Glutamatergic neuron (in vitro differentiated cells): ENCODE measurements at regions not wholly inside any gene's neighbourhood (a gene's known extent, or its start where the extent isn't known, plus 50 kb on each side); places are given as distances from the start of the nearest gene placed in this dataset.

ENCODE experiments used
- DNase-seq: peaks from one replicate; pipeline ENCODE4 v3.0.0; 2022
- H3K27ac Mint-ChIP-seq: one replicate; pipeline ENCODE4 v1.8.0; 2020; ENCODE audit warnings: mild to moderate bottlenecking, mixed read lengths, inconsistent platforms; ENCODE audit not compliant: unreplicated experiment
- H3K27me3 Mint-ChIP-seq: one replicate; pipeline ENCODE4 v1.8.0; 2020; ENCODE audit warnings: mild to moderate bottlenecking, moderate library complexity, mixed read lengths, inconsistent platforms; ENCODE audit not compliant: unreplicated experiment
- H3K36me3 Mint-ChIP-seq: one replicate; pipeline ENCODE4 v1.8.0; 2020; ENCODE audit warnings: mild to moderate bottlenecking, mixed read lengths, inconsistent platforms; ENCODE audit not compliant: unreplicated experiment
- H3K4me1 Mint-ChIP-seq: one replicate; pipeline ENCODE4 v1.8.0; 2020; ENCODE audit warnings: mild to moderate bottlenecking, low read depth, mixed read lengths, inconsistent platforms; ENCODE audit not compliant: unreplicated experiment
- H3K4me3 Mint-ChIP-seq: one replicate; pipeline ENCODE4 v1.8.0; 2020; ENCODE audit warnings: mild to moderate bottlenecking, mixed read lengths, inconsistent platforms; ENCODE audit not compliant: unreplicated experiment
- H3K9me3 Mint-ChIP-seq: one replicate; pipeline ENCODE4 v1.8.0; 2020; ENCODE audit warnings: mild to moderate bottlenecking, moderate library complexity, mixed read lengths, inconsistent platforms; ENCODE audit not compliant: unreplicated experiment
- TF ChIP-seq, protein P1 (sequence below): fragments of 200-600 bp; sonication (generic); IDR thresholded peaks from one replicate; pipeline ENCODE4 v1.5.0; 2021; ENCODE audit not compliant: partially characterized antibody, unreplicated experiment

DNA sequence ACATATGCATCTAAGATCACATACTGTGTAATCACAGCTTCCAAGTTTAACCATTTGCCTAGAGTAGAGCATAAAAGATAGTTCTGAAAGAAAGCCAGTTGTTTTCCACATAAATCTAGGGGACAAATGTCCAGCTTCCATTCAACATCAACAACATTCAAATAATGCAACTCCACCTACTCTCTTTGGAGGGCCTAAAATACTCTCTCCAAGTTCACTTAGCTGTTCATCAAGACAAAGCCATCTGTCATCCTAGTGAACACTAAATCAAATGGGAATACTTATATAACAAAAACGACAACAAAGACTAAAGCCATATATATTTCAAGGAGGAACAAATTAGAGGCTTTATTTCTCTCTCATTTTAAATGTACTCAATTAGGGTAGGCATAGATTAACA, 221.5 kb upstream of the CDH2 start:
- Mint-ChIP-seq H3K27ac (no peak overlapping the region), H3K36me3 (no peaks in the 10 kb centered on the region), H3K4me1 (peaks cover 17% of the 10 kb centered on the region), H3K4me3 (no peak overlapping the region), H3K27me3 (no peaks in the 10 kb centered on the region), H3K9me3 (no peaks in the 10 kb centered on the region)
- no peak for DNase-seq
- TF ChIP-seq, protein P1, sequence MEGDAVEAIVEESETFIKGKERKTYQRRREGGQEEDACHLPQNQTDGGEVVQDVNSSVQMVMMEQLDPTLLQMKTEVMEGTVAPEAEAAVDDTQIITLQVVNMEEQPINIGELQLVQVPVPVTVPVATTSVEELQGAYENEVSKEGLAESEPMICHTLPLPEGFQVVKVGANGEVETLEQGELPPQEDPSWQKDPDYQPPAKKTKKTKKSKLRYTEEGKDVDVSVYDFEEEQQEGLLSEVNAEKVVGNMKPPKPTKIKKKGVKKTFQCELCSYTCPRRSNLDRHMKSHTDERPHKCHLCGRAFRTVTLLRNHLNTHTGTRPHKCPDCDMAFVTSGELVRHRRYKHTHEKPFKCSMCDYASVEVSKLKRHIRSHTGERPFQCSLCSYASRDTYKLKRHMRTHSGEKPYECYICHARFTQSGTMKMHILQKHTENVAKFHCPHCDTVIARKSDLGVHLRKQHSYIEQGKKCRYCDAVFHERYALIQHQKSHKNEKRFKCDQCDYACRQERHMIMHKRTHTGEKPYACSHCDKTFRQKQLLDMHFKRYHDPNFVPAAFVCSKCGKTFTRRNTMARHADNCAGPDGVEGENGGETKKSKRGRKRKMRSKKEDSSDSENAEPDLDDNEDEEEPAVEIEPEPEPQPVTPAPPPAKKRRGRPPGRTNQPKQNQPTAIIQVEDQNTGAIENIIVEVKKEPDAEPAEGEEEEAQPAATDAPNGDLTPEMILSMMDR = no peak

DNA sequence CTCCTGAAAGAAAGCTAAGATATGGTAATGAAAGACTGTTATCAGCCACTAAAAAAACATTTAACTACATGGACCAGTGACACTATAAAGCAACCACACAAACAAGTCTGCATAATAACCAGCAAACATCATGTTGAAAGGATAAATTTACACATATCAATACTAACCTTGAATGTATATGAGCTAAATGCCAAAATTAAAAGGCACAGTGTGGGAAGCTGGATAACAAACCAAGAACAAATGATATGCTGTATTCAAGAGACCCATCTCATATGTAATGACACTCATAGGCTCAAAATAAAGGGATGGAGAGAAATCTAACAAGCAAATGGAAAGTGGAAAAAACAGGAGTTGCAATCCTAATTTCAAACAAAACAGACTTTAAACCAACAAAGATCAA, 213.1 kb upstream of the CDH2 start:
- no peak overlapping the region for H3K27ac Mint-ChIP-seq
- peaks cover 3% of the 10 kb centered on the region for H3K27me3 Mint-ChIP-seq
- no peak for DNase-seq
- no peak overlapping the region for H3K4me3 Mint-ChIP-seq
- TF ChIP-seq, protein P1 = no peak
- H3K36me3 Mint-ChIP-seq = peaks cover 12% of the 10 kb centered on the region
- peaks cover 2% of the 10 kb centered on the region for H3K9me3 Mint-ChIP-seq
- no peaks in the 10 kb centered on the region for H3K4me1 Mint-ChIP-seq

DNA sequence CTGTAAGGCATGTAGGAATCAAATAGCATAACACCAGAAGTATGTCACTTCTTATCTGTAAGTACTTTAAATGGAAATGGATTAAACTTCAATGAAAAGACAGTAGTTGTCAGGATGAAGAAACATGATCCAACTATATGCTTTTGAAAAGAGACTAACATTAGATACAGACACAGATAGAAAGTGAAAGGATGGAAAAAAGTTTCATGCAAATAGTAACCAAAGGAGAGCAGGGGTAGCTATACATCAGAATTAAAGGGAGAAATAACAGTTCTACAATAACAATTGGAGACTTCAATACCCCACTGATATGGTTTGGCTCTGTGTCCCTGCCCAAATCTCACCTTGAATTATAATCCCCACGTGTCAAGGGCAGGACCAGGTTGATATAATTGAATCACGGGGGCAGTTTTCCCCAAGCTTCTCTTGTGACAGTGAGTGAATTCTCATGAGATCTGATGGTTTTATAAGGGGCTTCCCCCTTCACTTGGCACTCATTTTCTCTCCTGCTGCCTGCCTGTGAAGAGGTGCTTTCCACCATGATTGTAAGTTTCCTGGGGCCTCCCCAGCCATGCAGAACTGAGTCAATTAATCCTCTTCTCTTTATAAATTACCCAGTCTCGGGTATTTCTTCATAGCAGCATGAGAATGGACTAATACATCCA, 205.4 kb upstream of the CDH2 start:
- H3K9me3 Mint-ChIP-seq = peaks cover 2% of the 10 kb centered on the region
- no peak for DNase-seq
- no peak overlapping the region for H3K27ac Mint-ChIP-seq
- H3K36me3 Mint-ChIP-seq = no peaks in the 10 kb centered on the region
- H3K4me3 Mint-ChIP-seq = no peak overlapping the region
- peaks cover under 1% of the 10 kb centered on the region for H3K27me3 Mint-ChIP-seq
- H3K4me1 Mint-ChIP-seq = no peaks in the 10 kb centered on the region
- TF ChIP-seq, protein P1 = no peak

DNA sequence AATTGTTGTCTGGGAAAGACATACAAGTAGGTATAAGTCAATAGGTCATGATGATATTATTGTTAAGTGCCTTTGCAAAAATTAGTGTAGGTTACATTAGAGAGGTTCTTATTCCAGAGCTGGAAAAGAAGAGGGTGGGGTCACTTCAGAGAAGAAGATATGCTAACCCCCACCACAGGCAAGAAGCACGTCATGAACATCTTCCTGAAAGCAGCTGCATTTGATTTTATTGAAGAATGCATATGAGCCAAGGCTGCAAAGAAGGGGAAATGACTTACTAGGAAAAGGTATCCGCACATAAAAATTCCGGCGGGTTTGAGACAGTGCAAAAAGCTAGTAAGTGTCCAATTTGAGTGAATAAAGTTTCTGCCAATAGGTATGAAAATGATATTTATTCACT, 195.3 kb upstream of the CDH2 start:
- Mint-ChIP-seq H3K9me3 (peaks cover 2% of the 10 kb centered on the region), H3K27ac (no peak overlapping the region), H3K4me1 (no peaks in the 10 kb centered on the region), H3K27me3 (no peaks in the 10 kb centered on the region), H3K36me3 (no peaks in the 10 kb centered on the region), H3K4me3 (no peak overlapping the region)
- DNase-seq = no peak
- TF ChIP-seq, protein P1 = no peak

DNA sequence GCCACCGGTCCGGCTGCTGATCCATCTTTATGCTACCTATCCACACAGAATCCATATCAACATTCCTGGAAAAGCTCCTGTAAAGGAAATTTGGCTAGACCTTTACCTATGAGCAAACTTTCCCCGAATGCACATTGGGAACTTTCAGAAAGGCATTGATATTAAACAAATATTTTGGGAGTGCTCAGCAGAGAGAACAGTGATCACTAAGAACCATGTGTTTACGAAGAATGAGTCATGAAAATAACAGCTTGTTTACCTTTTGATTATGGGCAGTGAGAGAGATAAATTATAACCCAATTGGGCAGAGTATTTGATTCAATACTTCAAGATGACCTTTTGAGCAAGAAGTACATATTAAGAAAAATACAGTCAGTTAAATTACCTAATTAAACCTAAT, 189.7 kb upstream of the CDH2 start:
- H3K27ac Mint-ChIP-seq = no peak overlapping the region
- no peaks in the 10 kb centered on the region for H3K4me1 Mint-ChIP-seq
- H3K36me3 Mint-ChIP-seq = no peaks in the 10 kb centered on the region

More for the DNA sequence above, 189.7 kb upstream of the CDH2 start:
- no peak overlapping the region for H3K4me3 Mint-ChIP-seq
- TF ChIP-seq, protein P1 = no peak
- DNase-seq = no peak
- H3K27me3 Mint-ChIP-seq = no peaks in the 10 kb centered on the region
- peaks cover 2% of the 10 kb centered on the region for H3K9me3 Mint-ChIP-seq
